Psoas muscle (tissue), 7 donors: ENCODE measurements at regions not wholly inside any gene's neighbourhood (a gene's known extent, or its start where the extent isn't known, plus 50 kb on each side); places are given as distances from the start of the nearest gene placed in this dataset.
A peak's percentile ranks its signal among the peaks of the same experiment; 100 is the strongest.

Experiments used
- ATAC-seq, 4 donors: fragments of 200-7000 bp; cut with Tn5 transposase; one replicate each; pipeline ENCODE4 v1.9.1; 2020; ENCODE audit warnings: moderate library complexity in 3 of 4, mild to moderate bottlenecking in 2 of 4
- DNase-seq, 2 donors: peaks; one replicate each; pipeline ENCODE4 v3.0.0-alpha.2; 2020
- H3K27ac ChIP-seq: fragments of 200-600 bp; one replicate; pipeline ENCODE4 v1.8.0; 2022
- H3K27me3 ChIP-seq, 3 donors: fragments of 200-600 bp in 1 of 3; one replicate each; pipeline versions ENCODE4 v1.6.1 to v1.8.0; 2013 to 2022; ENCODE audit warnings: low read length in 2 of 3, mild to moderate bottlenecking in 2 of 3, moderate library complexity in 1 of 3; ENCODE audit not compliant: insufficient read depth in 3 of 3
- H3K36me3 ChIP-seq, 2 donors: fragments of 200-600 bp in 1 of 2; one replicate each; pipeline versions ENCODE4 v1.6.1 to v1.8.0; 2013 to 2022; ENCODE audit warnings: low read depth in 1 of 2, mild to moderate bottlenecking in 1 of 2, moderate library complexity in 1 of 2; ENCODE audit not compliant: insufficient read depth in 1 of 2
- H3K4me1 ChIP-seq: fragments of 200-600 bp; one replicate; pipeline ENCODE4 v1.8.0; 2022
- H3K4me3 ChIP-seq: fragments of 200-600 bp; one replicate; pipeline ENCODE4 v1.8.0; 2022; ENCODE audit warnings: mild to moderate bottlenecking
- H3K9me3 ChIP-seq: fragments of 200-600 bp; one replicate; pipeline ENCODE4 v1.8.0; 2022
- CTCF ChIP-seq: fragments of 200-600 bp; IDR thresholded peaks from one replicate; pipeline ENCODE4 v1.8.0; 2022; ENCODE audit warnings: antibody characterized with exemption
- WGBS, 3 donors: extraction: QIAGEN DNeasy Blood & Tissue Kit; methylation state at CpG; one replicate each; pipeline versions ENCODE4 v1.1.6 to v1.1.7; 2013; 5-methylcytosine and 5-hydroxymethylcytosine counted together
- intact Hi-C, 2 donors: fragments of 100-400 bp; cut with DNase I; formaldehyde crosslinking; loops; one replicate each; pipeline versions ENCODE4 v1.11.0 to v1.14.2; 2022
- donor health status: healthy with polysubstance abuse.
- donor health status: DM: no; HTN: no; CAD: no; lungs with moderate emphysema.
- donor health status: Bipolar disorder and iron deficiency.
- donor health status: healthy.
- donor health status: DM: yes; HTN: yes; CAD: no.
- donor health status: DM: no; HTN: no; CAD: no.
- donor health status: DM: yes; HTN: yes; CAD: no.

GRCh38 chr5:18299166-18299565 is 664.9 kb downstream of the TAF11L14 start:
- no peak for DNase-seq
- no peak for ATAC-seq
- intact Hi-C loops = no loop called here
- no peaks in the 10 kb centered on the region for H3K27me3 ChIP-seq
- H3K36me3 ChIP-seq = no peaks in the 10 kb centered on the region
- H3K27ac ChIP-seq = no peak overlapping the region
- no peaks in the 10 kb centered on the region for H3K9me3 ChIP-seq
- H3K4me3 ChIP-seq = no peak overlapping the region
- TF ChIP-seq CTCF = no peak
- no peaks in the 10 kb centered on the region for H3K4me1 ChIP-seq

- Histone ChIP-seq H3K4me3 (no peak overlapping the region), H3K27ac (no peak overlapping the region), H3K36me3 (no peaks in the 10 kb centered on the region), H3K9me3 (no peaks in the 10 kb centered on the region), H3K4me1 (no peaks in the 10 kb centered on the region), H3K27me3 (no peaks in the 10 kb centered on the region)
- intact Hi-C loops = no loop called here
- ATAC-seq = no peak
- WGBS, 3 donors = 59 to 65% (median 61%) methylated on average over 8 of the region's 8 CpGs
- TF ChIP-seq CTCF = peak; percentile 18
- no peak for DNase-seq
Observed at GRCh38 chr5:18305288-18305924, 671.1 kb downstream of the TAF11L14 start.

DNA sequence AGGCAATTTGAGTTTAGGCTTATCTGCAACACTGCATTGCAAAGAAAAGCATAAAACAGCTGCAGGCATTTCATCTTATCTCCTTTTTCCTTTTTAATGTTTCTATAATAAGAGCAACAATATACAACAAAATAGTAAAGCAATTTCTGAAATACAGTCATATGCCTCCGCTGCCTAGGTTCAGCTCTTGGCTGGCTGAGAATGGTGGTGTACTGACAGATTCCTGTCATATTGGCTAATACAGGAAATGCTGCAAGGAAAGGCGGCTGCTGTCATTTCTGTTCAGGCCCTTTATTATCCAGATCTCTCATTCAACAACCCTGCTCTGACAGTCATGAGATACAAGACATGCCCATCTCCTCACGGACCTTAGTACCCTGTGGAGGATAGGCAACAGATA is 677.0 kb downstream of the TAF11L14 start:
- ATAC-seq = no peak
- no peaks in the 10 kb centered on the region for H3K4me1 ChIP-seq
- intact Hi-C loops = loop anchor here in 1 of 2 donors (5.0 kb wide), 1 partner anchor 1094 kb away; the partner anchor contains the start of gene BASP1
- H3K4me3 ChIP-seq = no peak overlapping the region
- no peaks in the 10 kb centered on the region for H3K36me3 ChIP-seq
- 66 to 71% (median 69%) methylated on average over 3 of the region's 3 CpGs for WGBS, 3 donors
- no peak overlapping the region for H3K27ac ChIP-seq
- TF ChIP-seq CTCF = no peak
- H3K27me3 ChIP-seq = no peaks in the 10 kb centered on the region
- no peaks in the 10 kb centered on the region for H3K9me3 ChIP-seq
- DNase-seq = no peak

GRCh38 chr5:18312016-18312415 is 677.8 kb downstream of the TAF11L14 start:
- no peak for TF ChIP-seq CTCF
- Histone ChIP-seq H3K4me1 (no peaks in the 10 kb centered on the region), H3K27me3 (no peaks in the 10 kb centered on the region), H3K27ac (no peak overlapping the region), H3K4me3 (no peak overlapping the region), H3K36me3 (no peaks in the 10 kb centered on the region), H3K9me3 (no peaks in the 10 kb centered on the region)
- DNase-seq (no peak), ATAC-seq (no peak)
- intact Hi-C loops = loop anchor here in 1 of 2 donors (5.0 kb wide), 1 partner anchor 1095 kb away; the partner anchor contains the start of gene BASP1
- WGBS, 3 donors = 76 to 84% (median 79%) methylated on average over 1 of the region's 1 CpG
